ENCODE measurements at regions not wholly inside any gene's neighbourhood (a gene's known extent, or its start where the extent isn't known, plus 50 kb on each side); places are given as distances from the start of the nearest gene placed in this dataset.

GRCh38 chr6:74953708-74954107 lies 252.1 kb downstream of the COL12A1 start:
- Histone ChIP-seq H3K4me2 (ENCODE audit: low read length) (no peak overlapping the region), H3F3A (ENCODE audit: insufficient read depth, low read length, poor library complexity, severe bottlenecking) (no peaks in the 10 kb centered on the region), H3K79me2 (replicated peaks; ENCODE audit: insufficient read depth, low read length) (no peaks in the 10 kb centered on the region), H3K36me3 (ENCODE audit: insufficient read depth, low read length) (no peaks in the 10 kb centered on the region), H3K9me2 (ENCODE audit: insufficient read depth, low read length) (no peaks in the 10 kb centered on the region), H3K9ac (ENCODE audit: low read length) (no peak overlapping the region), H2AFZ (ENCODE audit: low read depth, low read length) (no peak overlapping the region), H3K27me3 (ENCODE audit: insufficient read depth, low read depth, low read length) (no peaks in the 10 kb centered on the region), H3K4me3 (ENCODE audit: low read length) (no peak overlapping the region), H3K9me3 (ENCODE audit: low read length) (no peaks in the 10 kb centered on the region), H3K27ac (ENCODE audit: low read length) (no peak overlapping the region), H4K20me1 (ENCODE audit: insufficient read depth) (no peaks in the 10 kb centered on the region)
- TF ChIP-seq CTCF (IDR thresholded peaks at IDR 0.05; ENCODE audit: poor library complexity, severe bottlenecking): no peak
- TF ChIP-seq MXI1 (conservative IDR thresholded peaks at IDR 0.05; ENCODE audit: poor library complexity, severe bottlenecking): no peak
- TF ChIP-seq TAF1 (IDR thresholded peaks at IDR 0.05; ENCODE audit: low read depth): no peak
- no peak for TF ChIP-seq SMC3 (conservative IDR thresholded peaks at IDR 0.05; ENCODE audit: poor library complexity)
- TF ChIP-seq EZH2 (IDR thresholded peaks at IDR 0.05; ENCODE audit: borderline replicate concordance, insufficient read depth, low read length, poor library complexity, severe bottlenecking): no peak
- TF ChIP-seq EP300 (conservative IDR thresholded peaks at IDR 0.05; ENCODE audit: poor library complexity, severe bottlenecking): no peak
- no peak for TF ChIP-seq POLR2AphosphoS5 (IDR thresholded peaks at IDR 0.05)
- TF ChIP-seq REST (IDR thresholded peaks at IDR 0.05; ENCODE audit: borderline replicate concordance): no peak
- TF ChIP-seq RAD21 (conservative IDR thresholded peaks at IDR 0.05): no peak

- H2AFZ ChIP-seq (ENCODE audit: low read depth, low read length): no peak overlapping the region
- no peaks in the 10 kb centered on the region for H3K9me3 ChIP-seq (ENCODE audit: low read length)
- H3K4me2 ChIP-seq (ENCODE audit: low read length): no peak overlapping the region
- no peaks in the 10 kb centered on the region for H3F3A ChIP-seq (ENCODE audit: insufficient read depth, low read length, poor library complexity, severe bottlenecking)
- no peak overlapping the region for H3K4me3 ChIP-seq (ENCODE audit: low read length)
- H3K27ac ChIP-seq (ENCODE audit: low read length): no peak overlapping the region
- TF ChIP-seq SMC3 (conservative IDR thresholded peaks at IDR 0.05; ENCODE audit: poor library complexity): no peak
- no peak for TF ChIP-seq CTCF (IDR thresholded peaks at IDR 0.05; ENCODE audit: poor library complexity, severe bottlenecking)
- TF ChIP-seq TAF1 (IDR thresholded peaks at IDR 0.05; ENCODE audit: low read depth): no peak
- TF ChIP-seq EP300 (conservative IDR thresholded peaks at IDR 0.05; ENCODE audit: poor library complexity, severe bottlenecking): no peak
- no peaks in the 10 kb centered on the region for H3K36me3 ChIP-seq (ENCODE audit: insufficient read depth, low read length)
- no peaks in the 10 kb centered on the region for H3K9me2 ChIP-seq (ENCODE audit: insufficient read depth, low read length)
- H3K79me2 ChIP-seq (replicated peaks; ENCODE audit: insufficient read depth, low read length): no peaks in the 10 kb centered on the region
- H4K20me1 ChIP-seq (ENCODE audit: insufficient read depth): no peaks in the 10 kb centered on the region
- no peaks in the 10 kb centered on the region for H3K27me3 ChIP-seq (ENCODE audit: insufficient read depth, low read depth, low read length)
- H3K9ac ChIP-seq (ENCODE audit: low read length): no peak overlapping the region
Measured at GRCh38 chr6:74946961-74947360, 258.9 kb downstream of the COL12A1 start.

All from neural cell (in vitro differentiated cells).